GM19455 (cell line): ENCODE measurements at regions not wholly inside any gene's neighbourhood (a gene's known extent, or its start where the extent isn't known, plus 50 kb on each side); places are given as distances from the start of the nearest gene placed in this dataset.

Experiments
- ATAC-seq: cut with Tn5 transposase; IDR thresholded peaks from one replicate; pipeline ENCODE4 v1.9.1; 2021; ENCODE audit not compliant: unreplicated experiment

DNA sequence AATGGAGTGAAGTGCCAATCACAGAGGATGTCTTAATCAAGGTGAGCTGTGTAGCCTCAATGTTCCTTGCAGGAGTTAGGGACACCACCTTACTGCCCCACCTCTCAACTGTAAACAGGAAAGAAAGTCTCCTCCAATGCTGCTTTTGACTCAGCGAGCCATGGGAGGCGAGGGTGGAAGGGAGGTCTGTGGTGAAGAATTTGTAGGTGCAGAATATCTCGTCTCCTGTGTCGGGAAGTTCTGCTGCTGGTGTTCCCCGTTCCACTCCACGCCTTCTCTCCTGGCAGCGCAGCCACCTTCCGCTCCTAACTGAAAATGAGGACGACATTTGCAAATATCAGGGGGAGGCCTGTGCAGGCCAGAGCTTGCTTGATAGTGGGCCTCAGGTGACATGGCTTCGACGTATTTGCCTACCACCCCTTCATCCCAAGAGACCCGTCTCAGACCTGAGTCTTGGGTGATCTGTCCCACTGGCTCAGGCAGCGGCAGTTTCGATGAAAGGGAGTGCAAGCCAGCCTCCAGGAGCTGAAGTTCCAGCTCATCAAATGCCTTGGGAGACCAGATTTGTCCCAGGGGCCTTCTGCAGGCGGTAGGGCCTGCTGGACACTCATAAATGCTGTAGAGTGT lies 368.3 kb upstream of the C1orf174 start:
- no peak for ATAC-seq

DNA sequence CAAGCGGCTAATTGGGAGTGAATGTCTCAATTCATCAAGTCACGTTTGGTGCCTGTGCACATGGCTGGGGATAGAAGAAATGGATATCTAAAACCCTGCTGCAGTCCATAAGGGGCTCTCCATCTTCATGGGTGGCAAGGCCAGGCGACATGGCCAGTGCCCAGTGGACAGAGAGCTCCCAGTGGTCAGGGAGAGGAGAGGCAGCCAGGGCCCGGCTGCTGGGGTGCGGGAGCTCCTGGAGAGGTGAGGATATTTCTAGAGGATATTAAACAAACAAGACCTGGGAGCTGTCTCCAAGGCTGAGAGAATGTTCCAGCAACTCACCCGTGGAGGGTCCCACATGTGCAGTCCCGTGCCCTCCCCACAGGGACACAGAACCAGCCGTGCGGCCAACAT lies 368.8 kb upstream of the C1orf174 start:
- no peak for ATAC-seq

DNA sequence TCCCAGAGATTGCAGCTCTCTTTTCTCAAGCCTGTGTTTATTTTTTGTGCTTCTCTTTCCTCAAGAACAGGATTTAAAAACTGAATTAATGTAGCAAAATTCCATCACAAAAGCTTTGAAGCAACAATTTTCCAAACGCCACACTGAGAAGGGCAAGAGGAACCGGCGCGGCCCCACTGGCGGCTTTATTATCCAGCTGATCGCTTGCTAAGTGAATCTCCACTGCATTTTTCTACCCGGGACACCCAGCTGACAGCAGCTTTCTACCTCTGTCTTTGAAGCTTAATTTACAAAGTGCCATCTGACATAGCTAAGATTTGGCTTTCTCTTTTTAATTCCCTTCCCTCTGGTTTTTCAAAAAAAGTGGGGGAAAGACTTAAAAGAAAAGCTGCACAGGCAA lies 369.3 kb upstream of the C1orf174 start:
- ATAC-seq = no peak

DNA sequence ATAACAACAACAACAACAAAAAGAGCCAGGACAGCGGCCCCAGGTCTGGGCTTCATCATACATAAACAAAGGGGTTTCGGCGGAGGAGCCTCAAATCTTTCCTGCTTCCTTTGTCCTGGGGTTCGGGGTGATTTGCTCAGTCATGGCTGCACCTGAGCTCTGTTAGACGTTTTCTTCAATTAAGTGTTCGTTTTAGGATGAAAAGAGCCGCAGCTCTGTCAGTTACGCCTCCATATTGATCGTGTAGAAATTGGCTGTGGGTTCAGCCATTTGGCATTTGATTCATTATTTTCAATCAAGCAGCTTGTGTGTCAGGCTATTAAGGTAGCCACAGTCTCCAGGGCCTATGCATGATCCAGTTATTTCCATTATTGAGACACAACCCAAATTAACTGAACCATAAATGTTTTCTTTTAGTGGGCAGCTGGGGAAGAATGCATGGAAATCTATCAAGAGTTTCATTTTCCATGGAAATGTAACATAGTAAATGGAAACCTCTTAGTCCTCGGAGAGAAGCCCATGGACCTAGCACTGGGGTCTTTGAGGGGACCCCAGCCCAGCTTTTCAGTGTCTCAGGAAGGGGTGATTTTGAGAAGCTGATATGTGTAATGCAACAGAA lies 370.0 kb upstream of the C1orf174 start:
- no peak for ATAC-seq

DNA sequence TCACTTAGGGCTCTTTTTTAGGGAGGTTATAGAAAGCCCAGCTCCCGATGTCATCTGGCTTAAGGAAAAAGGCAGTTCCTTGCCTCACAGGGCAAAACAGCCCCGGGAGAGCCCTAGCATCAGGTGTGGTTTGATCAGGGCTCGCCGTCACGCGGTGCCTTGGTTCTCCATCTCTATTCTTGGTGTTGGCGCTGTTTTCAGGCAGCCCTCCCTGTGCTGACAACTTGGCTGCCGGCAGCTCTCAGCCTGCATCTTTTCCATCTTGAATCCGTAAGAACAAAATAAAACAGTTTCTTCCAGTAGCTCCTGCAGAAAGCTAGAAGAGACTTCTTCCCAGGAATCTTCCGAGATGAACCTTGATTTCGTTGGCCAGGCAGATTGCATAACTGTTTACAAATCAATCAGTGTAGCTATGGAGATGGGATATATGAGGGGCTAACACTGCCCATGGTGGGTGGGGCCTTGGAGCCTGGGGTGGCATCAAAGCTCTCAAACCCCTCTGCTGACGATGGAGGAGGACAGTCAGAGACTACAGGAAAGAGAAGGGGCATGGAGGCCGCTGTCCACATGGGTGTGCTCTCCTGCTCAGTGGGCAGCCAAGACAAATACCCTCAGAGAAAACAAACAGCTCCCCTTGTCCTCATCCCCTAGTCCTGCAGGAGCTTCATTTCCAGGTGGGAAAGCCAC lies 370.7 kb upstream of the C1orf174 start:
- no peak for ATAC-seq

DNA sequence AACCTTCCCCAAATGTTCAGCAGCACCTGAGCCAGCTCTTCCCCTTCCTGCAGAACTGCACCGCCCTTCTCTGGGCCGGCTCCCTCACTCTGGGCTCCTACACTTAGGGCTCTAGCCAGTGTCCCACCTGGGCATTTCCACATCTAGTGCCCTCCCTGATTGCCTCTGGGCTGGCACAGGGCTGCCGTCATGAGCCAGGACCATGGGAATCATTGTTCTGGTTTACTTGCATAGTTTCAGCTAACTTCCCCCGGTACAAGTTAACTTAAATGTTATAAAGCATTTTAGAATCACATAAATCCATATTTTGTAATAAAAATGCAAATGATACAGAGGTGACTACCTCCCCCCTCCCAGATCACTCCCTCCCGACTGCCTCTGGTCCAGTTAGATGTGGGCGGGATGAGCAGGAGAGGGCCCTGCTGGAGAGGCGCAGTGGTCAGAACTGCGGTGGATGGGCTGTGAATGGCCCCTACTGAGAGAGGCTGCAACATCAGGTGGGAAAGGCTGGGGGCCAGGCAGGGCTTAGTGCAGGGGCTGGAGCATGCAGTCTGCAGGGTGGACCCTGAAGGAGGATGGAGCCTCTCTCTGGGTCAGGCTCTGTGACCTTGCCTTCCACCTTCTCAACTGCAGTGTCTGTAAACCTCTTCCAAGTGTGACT lies 371.4 kb upstream of the C1orf174 start:
- no peak for ATAC-seq

DNA sequence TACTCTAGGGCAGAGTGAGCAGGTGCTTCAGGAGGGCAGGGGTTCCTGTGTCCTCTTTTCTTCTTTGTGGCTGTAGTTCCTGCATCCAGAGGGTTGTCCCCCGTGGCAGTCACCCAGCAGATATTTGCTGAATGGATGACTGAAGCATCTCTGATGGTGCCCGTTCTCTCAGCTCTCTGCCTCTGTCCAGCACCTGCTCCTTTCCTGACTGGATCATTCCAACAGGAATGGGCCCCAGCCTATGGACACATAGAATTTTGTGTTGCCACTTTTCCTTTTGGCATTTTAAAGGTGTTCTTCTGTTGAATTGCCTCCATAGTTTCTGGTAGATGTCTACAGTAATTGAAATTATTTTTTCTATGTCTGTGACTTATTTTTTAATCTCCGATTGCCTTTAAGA lies 372.5 kb upstream of the C1orf174 start:
- ATAC-seq = no peak

DNA sequence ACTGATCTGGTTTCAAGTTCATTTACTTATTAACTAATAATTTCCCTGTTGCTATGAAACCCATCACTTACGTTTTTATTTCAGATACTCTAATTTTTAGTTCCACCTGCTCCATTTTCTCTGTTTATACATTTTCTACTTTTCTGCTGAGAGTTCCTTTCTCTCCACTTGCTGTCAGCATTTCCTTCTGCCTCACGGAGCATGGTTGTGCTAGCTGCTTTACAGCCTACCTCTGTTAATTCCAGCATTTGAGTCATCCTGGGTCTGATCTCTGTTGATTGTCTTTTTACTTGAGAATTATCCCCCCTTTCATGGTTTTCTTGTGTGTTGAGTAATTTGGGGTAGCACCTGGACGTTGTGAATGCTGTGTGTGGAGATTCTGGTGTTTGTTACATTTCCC lies 373.2 kb upstream of the C1orf174 start:
- ATAC-seq = no peak

DNA sequence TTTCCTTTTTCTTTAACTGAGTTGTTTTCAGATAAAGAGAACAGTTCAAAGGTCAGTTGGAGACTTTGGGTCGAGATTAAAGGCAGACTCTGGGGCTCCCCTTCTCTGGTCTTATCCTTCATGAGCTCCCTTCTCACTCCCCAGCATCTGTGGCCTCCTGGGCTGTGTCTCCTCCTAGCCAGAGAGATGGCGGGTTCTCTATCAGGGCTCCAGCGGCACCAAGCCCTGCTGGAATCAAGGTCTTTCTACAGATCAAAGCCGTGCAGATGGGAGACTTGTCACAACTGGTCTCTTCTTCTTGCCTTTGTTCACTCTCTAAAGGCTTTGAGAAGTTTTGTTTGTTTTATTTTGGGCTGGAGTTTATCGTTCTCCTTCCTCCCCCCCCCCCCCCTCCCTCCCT lies 373.7 kb upstream of the C1orf174 start:
- ATAC-seq = no peak

DNA sequence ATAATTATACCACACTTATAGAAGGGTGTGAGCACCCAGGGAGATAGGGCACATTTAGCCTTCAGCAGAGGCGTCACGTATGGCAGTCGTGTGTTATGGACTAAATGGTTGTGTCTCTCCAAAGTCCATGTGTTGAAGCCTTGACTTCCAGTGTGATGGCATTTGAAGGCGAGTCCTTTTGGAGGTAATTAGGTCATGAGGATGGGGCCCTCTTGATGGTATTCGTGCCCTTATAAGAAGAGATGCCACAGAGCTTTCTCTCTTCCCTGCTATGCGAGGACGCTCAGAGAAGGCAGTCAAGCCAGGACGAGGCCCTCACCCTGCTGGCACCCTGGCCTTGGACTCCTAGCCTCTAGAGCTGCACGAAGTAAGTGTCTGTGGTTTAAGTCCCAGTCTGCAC lies 375.0 kb upstream of the C1orf174 start:
- ATAC-seq = no peak

DNA sequence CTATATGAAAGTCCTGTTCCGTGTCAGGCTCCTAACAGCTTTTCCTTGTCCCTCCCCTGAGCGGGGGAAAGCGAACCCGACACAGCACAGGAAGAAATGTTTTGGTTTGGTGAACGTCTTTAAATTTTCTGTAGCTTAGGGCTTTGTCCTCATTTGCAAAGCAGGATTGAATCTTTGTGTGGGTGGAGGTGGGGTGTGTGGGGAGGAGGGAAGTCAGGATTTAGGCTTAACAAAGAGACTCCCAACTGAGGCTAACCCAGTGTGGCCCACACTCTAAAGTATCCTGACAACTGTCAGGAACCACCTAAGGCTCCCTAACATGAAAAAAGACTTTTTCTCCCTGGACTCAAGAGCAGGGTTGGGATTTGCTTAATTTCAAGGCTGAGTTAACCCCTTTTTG lies 376.2 kb upstream of the C1orf174 start:
- no peak for ATAC-seq

DNA sequence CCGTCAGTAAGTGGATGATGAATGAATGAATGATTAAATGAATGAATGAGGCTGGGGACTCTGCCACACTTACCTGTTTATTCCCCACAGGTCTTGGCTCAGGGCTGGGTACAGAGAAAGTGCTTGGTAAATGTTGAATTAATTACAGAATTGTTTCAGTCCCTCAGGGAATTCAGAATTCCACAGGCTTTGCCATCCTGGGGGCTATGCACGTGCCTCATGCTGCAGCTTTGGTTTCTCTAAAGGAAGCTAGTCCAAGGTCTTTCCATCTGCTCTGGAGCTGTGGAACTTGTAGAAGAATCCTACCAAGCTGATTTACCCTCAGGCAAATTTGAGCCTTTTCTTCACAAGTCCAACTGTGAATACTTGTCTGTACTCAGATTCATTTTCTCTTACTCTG lies 376.8 kb upstream of the AJAP1 start:
- ATAC-seq = no peak

DNA sequence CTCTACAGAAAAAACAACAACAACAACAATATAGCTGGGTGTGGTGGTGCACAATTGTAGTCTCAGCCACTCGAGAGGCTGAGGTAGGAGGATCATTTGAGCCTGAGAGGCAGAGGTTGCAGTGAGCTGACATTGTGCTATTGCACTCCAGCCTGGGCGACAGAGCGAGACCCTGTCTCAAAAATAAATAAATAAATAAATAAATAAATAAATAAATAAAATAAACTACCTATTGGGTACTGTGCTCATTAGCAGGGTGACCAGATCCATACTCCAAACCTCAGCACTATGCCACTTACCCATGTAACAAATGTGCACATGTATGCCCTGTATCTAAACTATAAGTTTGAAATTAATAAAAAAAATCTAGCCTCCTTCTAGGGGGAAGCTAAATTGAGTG lies 369.4 kb upstream of the AJAP1 start:
- ATAC-seq = no peak

DNA sequence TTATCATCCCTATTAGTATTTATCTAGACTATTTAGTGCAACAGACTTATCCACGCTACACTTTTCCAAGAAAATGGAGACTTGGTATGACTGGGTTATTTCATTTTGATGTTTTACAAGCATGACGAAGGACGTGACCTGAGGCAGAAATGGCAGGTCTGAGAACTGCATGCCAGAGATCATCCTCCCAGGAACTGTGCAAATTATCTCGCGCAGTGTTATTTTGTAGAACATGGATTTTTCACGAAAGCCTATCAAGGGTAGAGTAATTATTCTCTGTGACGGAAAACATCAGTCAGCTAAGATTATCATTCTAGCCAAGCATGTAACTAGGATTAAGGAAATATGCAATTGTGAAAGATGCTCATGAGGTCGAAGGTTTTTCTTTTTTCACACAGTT lies 361.5 kb upstream of the AJAP1 start:
- ATAC-seq = no peak

DNA sequence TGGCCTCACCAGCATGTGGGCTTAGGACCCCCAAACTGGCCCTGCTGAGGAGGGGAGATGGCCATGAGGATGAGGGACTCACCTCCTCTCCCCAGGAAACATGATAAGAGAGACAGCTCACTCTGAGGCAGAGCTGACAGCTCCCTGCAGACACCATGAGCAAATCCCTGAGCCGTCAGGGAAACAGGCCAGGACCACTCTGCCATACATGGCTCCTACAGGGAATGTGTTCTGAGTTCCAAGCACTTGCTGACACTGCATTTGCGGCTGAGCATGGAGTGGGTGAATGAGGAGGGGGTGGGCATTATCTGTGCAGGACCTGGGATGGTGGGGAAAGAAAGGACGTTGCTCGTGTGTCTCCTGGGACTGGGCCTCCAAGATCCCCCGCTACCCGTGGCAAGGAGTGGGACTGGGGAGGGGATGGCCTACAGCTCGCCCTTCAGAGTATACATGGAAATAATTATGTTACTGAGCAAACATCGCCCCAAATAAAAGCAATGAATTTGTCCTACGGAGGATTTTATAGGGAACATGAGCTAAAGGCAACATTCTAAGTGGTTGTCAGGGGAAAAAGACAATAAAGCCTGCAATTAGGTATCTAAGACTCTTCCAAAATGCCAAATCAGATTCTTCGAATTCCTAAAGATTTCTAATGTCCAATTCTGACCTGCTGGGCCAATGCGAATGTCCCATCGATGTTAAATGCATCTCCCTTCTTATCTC lies 355.9 kb upstream of the AJAP1 start:
- no peak for ATAC-seq

DNA sequence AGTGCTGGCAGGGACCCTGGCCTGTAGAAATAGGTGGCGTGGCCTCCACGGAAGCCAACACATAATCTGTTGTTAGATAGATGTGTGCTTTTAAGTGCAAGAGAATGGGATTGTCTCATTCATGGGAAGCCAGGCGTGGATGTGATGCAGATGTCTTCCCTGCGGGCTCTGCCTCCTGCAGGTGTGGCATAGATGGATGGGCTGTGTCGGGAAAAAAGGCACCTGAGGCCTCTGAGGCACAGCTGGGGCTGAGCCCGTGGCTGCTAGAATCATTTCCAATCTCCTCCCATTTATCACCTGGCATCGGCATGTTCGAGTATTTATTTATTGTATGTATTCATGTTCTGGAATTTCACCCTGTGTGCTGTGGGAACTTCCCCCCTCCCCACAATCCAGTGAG lies 353.4 kb upstream of the AJAP1 start:
- ATAC-seq = no peak

DNA sequence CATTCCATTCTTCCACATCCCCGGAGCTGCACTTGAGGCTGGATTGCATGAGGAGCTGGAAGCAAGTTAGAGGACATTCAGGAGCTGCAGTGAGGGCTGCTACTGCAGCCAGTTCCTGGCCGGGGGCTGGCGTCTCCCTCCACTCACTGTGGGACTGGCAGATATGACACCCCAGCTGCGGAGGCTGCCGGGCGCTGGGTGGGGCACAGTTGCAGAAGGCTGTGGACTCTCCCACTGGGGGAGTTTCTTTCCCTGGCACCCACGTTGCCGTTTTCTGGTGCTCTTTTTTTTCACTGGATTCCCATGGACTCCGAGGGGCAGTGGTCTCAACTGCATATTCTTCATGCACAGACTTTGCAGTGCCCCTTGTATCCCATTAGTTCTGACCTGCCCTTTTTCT lies 351.1 kb upstream of the AJAP1 start:
- no peak for ATAC-seq

DNA sequence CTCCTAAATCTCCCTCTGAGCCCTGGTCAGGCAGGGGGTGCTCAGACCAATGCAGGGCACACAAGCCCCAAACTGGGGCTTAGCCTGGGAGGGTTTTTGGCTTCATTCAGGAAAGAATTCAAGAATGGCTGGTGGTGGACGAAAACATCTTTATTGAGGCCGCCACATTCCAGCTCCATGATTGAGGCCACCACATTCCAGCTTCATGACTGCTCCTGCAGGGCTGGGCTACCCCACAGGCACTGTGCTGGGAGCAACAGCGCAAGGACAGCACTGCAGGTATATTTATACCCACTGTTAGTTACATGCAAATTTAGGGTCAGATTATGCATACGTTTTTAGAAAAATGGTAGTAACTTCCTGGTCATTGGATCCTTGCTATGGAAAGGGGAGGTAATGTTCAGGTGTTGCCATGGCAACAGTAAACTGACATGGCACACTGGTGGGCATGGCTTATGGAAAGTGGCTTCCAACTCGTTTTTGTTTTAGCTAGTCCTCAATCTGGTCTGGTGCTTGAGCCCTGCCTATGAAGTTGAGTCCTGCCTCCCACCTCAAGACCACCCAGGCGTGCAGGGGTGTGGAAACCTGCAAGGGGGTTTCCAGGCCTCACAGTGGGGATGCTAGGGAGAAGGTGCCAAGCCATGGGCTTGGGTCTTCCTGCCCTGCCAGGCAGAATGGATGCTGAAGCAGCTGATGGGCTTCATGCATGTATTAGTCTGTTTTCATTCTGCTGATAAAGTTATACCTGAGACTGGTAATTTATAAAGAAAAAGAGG lies 348.7 kb upstream of the AJAP1 start:
- no peak for ATAC-seq

DNA sequence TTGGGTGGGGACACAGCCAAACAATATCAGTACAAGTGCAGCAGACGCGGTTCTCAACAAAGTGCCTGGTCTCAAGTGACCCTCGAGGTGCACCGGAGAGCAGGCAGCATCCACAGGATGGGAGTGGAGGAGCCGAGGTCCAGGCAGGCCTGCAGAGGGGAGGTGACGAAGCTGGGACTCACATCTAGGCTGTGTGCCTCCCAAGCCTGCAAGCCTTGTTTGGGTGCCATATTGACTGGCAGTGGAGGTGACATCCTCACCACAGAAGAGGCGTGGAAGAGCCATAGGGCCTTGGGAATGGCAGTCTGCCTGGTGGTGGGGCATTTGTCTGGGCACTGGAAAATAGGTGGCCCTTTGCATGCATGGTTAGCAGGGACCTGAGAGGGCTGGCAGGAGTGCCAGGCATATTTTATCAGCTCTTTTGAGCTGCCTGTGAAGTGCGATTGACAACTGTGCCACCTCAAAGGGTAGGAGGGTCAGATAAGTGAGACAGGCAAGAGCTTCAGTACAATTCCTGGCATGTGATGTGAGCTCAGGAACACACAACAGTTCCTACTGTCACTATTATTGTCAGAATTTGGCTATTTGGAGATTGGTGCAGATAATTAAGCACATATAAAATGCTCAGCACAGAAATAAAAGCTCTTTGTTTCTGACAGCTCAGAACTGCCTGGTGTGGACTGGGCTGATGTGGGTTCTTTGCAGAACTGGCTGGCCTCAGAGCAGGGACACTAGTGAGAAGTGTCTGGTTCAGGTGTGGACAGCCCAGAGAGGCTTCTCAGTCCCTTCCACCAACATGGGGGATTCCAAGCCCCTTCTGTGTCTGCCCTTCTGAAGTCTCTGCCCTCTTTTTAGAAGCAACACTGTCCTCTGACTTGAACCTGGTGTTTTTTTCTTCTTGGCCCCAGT lies 347.6 kb upstream of the AJAP1 start:
- no peak for ATAC-seq

DNA sequence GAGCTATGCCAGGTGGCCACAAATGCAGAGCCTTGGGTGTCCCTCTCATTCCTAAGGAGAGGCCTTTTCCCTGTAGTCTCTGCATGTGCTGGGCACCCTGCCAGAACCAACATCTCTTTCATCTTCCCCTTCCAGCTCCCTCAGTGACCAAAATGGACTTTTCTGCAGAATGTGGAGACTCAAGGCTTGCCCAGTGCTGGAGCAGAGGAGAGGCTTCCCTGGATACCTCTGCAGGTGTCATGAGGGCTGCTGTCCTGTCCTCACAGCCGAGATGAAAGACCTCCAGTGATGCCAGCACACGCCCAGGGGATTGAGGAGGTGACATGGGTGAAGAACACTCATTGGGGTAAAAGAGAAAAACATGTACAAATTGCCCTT lies 347.0 kb upstream of the AJAP1 start:
- ATAC-seq = no peak
